ENCODE measurements at regions not wholly inside any gene's neighbourhood (a gene's known extent, or its start where the extent isn't known, plus 50 kb on each side); places are given as distances from the start of the nearest gene placed in this dataset.

- no peak for DNase-seq (ENCODE audit: insufficient read length, low spot score)
- no peak for FAIRE-seq
Observed at GRCh38 chr2:7450188-7450832, 533.1 kb downstream of the RNF144A start.

GRCh38 chr2:7450833-7451190 is 533.6 kb downstream of the RNF144A start:
- FAIRE-seq = no peak

GRCh38 chr2:7452110-7452876 is 535.1 kb downstream of the RNF144A start:
- DNase-seq (ENCODE audit: insufficient read length, low spot score) (no peak), FAIRE-seq (no peak)

More at GRCh38 chr2:7450833-7451190, 533.6 kb downstream of the RNF144A start:
- DNase-seq (ENCODE audit: insufficient read length, low spot score) = no peak

- DNase-seq (ENCODE audit: insufficient read length, low spot score) (no peak), FAIRE-seq (no peak)
Observed at GRCh38 chr2:7454592-7454991, 537.4 kb downstream of the RNF144A start.

GRCh38 chr2:7456762-7457161 is 539.5 kb downstream of the RNF144A start:
- DNase-seq (ENCODE audit: insufficient read length, low spot score) (no peak), FAIRE-seq (no peak)

GRCh38 chr2:7458066-7458465 is 540.9 kb downstream of the RNF144A start:
- no peak for DNase-seq (ENCODE audit: insufficient read length, low spot score)
- no peak for FAIRE-seq

- DNase-seq (ENCODE audit: insufficient read length, low spot score) (no peak), FAIRE-seq (no peak)
Observed at GRCh38 chr2:7467782-7468447, 550.7 kb downstream of the RNF144A start.

- DNase-seq (ENCODE audit: insufficient read length, low spot score) (no peak), FAIRE-seq (no peak)
Observed at GRCh38 chr2:7468448-7468828, 551.2 kb downstream of the RNF144A start.

GRCh38 chr2:7468955-7469354 is 551.7 kb downstream of the RNF144A start:
- DNase-seq (ENCODE audit: insufficient read length, low spot score) = no peak
- FAIRE-seq = no peak

GRCh38 chr2:7471185-7471584 is 554.0 kb downstream of the RNF144A start:
- FAIRE-seq (no peak), DNase-seq (ENCODE audit: insufficient read length, low spot score) (no peak)

GRCh38 chr2:7472465-7472864 is 555.3 kb downstream of the RNF144A start:
- DNase-seq (ENCODE audit: insufficient read length, low spot score) = no peak
- no peak for FAIRE-seq

- no peak for DNase-seq (ENCODE audit: insufficient read length, low spot score)
- FAIRE-seq = no peak
Observed at GRCh38 chr2:7473135-7473771, 556.0 kb downstream of the RNF144A start.

- DNase-seq (ENCODE audit: insufficient read length, low spot score) (no peak), FAIRE-seq (no peak)
Observed at GRCh38 chr2:7476371-7476770, 559.2 kb downstream of the RNF144A start.

GRCh38 chr2:7479603-7480002 is 562.4 kb downstream of the RNF144A start:
- no peak for FAIRE-seq

GRCh38 chr2:7480431-7480830 is 563.2 kb downstream of the RNF144A start:
- DNase-seq (ENCODE audit: insufficient read length, low spot score) (no peak), FAIRE-seq (no peak)

More at GRCh38 chr2:7479603-7480002, 562.4 kb downstream of the RNF144A start:
- no peak for DNase-seq (ENCODE audit: insufficient read length, low spot score)

- DNase-seq (ENCODE audit: insufficient read length, low spot score) (no peak), FAIRE-seq (no peak)
Observed at GRCh38 chr2:7490672-7491071, 573.5 kb downstream of the RNF144A start.

- DNase-seq (ENCODE audit: insufficient read length, low spot score) (no peak), FAIRE-seq (no peak)
Observed at GRCh38 chr2:7492719-7493118, 575.5 kb downstream of the RNF144A start.

GRCh38 chr2:7497178-7497577 is 580.0 kb downstream of the RNF144A start:
- FAIRE-seq = no peak
- DNase-seq (ENCODE audit: insufficient read length, low spot score) = no peak

GRCh38 chr2:7499018-7499417 is 581.8 kb downstream of the RNF144A start:
- DNase-seq (ENCODE audit: insufficient read length, low spot score) = no peak
- FAIRE-seq = no peak

GRCh38 chr2:7502336-7502735 is 585.1 kb downstream of the RNF144A start:
- DNase-seq (ENCODE audit: insufficient read length, low spot score) = no peak
- no peak for FAIRE-seq

- FAIRE-seq (no peak), DNase-seq (ENCODE audit: insufficient read length, low spot score) (no peak)
Observed at GRCh38 chr2:7508296-7508943, 591.2 kb downstream of the RNF144A start.

All from GM19239 (cell line).